WTC11 (cell line): ENCODE measurements at regions not wholly inside any gene's neighbourhood (a gene's known extent, or its start where the extent isn't known, plus 50 kb on each side); places are given as distances from the start of the nearest gene placed in this dataset.

Source experiments
- ATAC-seq: fragments of 200-7000 bp; cut with Tn5 transposase; 2 replicates; pipeline ENCODE4 v1.10.0; 2021; ENCODE audit warnings: mild to moderate bottlenecking, moderate library complexity
- CTCF ChIA-PET: fragments of 300-600 bp; sonication (Branson Sonifier 250); formaldehyde crosslinking; loops from one replicate; lab custom pipeline; 2021; ENCODE audit warnings: antibody characterized with exemption; lab: Charles Lee
- POLR2A ChIA-PET: fragments of 350-600 bp; sonication (Branson Sonifier 250); formaldehyde crosslinking; loops from one replicate; lab custom pipeline; 2021; ENCODE audit warnings: antibody characterized with exemption; lab: Charles Lee
- DNase-seq: peaks from one replicate; pipeline ENCODE4 v3.0.0; 2021; ENCODE audit warnings: low spot score
- H3K27ac Mint-ChIP-seq: 2 replicates; pipeline ENCODE4 v1.8.0; 2021; ENCODE audit warnings: mixed read lengths
- H3K27me3 Mint-ChIP-seq: 2 replicates; pipeline ENCODE4 v1.8.0; 2021; ENCODE audit warnings: low read depth, mild to moderate bottlenecking, moderate library complexity, mixed read lengths
- H3K36me3 Mint-ChIP-seq: 2 replicates; pipeline ENCODE4 v1.8.0; 2021; ENCODE audit warnings: mixed read lengths
- H3K4me1 Mint-ChIP-seq: 2 replicates; pipeline ENCODE4 v1.8.0; 2022; ENCODE audit warnings: mixed read lengths
- H3K4me3 Mint-ChIP-seq: 2 replicates; pipeline ENCODE4 v1.8.0; 2021; ENCODE audit warnings: mild to moderate bottlenecking, moderate library complexity, mixed read lengths
- H3K9me3 Mint-ChIP-seq: 2 replicates; pipeline ENCODE4 v1.8.0; 2021; ENCODE audit warnings: mixed read lengths
- ARID4B ChIP-seq: sonication (generic); formaldehyde crosslinking; IDR thresholded peaks from 2 replicates; pipeline ENCODE4 v1.8.0; 2023; ENCODE audit warnings: missing genetic modification reagents, mild to moderate bottlenecking, borderline replicate concordance
- ATF1 ChIP-seq: sonication (generic); formaldehyde crosslinking; IDR thresholded peaks from 2 replicates; pipeline ENCODE4 v1.8.1; 2023; ENCODE audit warnings: mild to moderate bottlenecking, moderate library complexity, missing genetic modification reagents
- CREM ChIP-seq: sonication (generic); formaldehyde crosslinking; IDR thresholded peaks from 2 replicates; pipeline ENCODE4 v1.8.1; 2022; ENCODE audit warnings: mild to moderate bottlenecking, missing genetic modification reagents, moderate library complexity
- CTCF ChIP-seq: fragments of 200-600 bp; IDR thresholded peaks from 2 replicates; pipeline ENCODE4 v1.8.0; 2022; ENCODE audit warnings: antibody characterized with exemption
- ELF4 ChIP-seq: sonication (generic); formaldehyde crosslinking; IDR thresholded peaks from 2 replicates; pipeline ENCODE4 v1.8.1; 2022; ENCODE audit warnings: low read depth, mild to moderate bottlenecking, moderate library complexity, missing genetic modification reagents
- FOXP4 ChIP-seq: sonication (generic); formaldehyde crosslinking; IDR thresholded peaks from 2 replicates; pipeline ENCODE4 v1.8.0; 2022; ENCODE audit warnings: mild to moderate bottlenecking, missing genetic modification reagents
- GRHL2 ChIP-seq: fragments of 250-450 bp; sonication (Bioruptor Pico); IDR thresholded peaks from 2 replicates; pipeline ENCODE4 v1.8.0; 2022; ENCODE audit warnings: mild to moderate bottlenecking, moderate library complexity; ENCODE audit not compliant: insufficient replicate concordance, severe bottlenecking
- GTF2I ChIP-seq: fragments of 250-450 bp; sonication (Bioruptor Pico); conservative IDR thresholded peaks from 2 replicates; pipeline ENCODE4 v1.4.0; 2021; ENCODE audit warnings: mild to moderate bottlenecking
- HMGXB4 ChIP-seq: sonication (generic); formaldehyde crosslinking; IDR thresholded peaks from 2 replicates; pipeline ENCODE4 v1.8.1; 2023; ENCODE audit warnings: mild to moderate bottlenecking, moderate library complexity, missing genetic modification reagents
- KAT7 ChIP-seq: sonication (generic); formaldehyde crosslinking; IDR thresholded peaks from 2 replicates; pipeline ENCODE4 v1.8.1; 2023; ENCODE audit warnings: missing genetic modification reagents, mild to moderate bottlenecking, borderline replicate concordance
- MLX ChIP-seq: sonication (generic); formaldehyde crosslinking; IDR thresholded peaks from 2 replicates; pipeline ENCODE4 v1.8.1; 2023; ENCODE audit warnings: mild to moderate bottlenecking, missing genetic modification reagents, moderate library complexity
- NR1H2 ChIP-seq: sonication (generic); formaldehyde crosslinking; IDR thresholded peaks from 2 replicates; pipeline ENCODE4 v1.9.0; 2021; ENCODE audit warnings: mild to moderate bottlenecking, moderate library complexity, missing genetic modification reagents
- NR2C2 ChIP-seq: sonication (generic); formaldehyde crosslinking; IDR thresholded peaks from 2 replicates; pipeline ENCODE4 v1.8.0; 2022; ENCODE audit warnings: mild to moderate bottlenecking, missing genetic modification reagents
- SP1 ChIP-seq: sonication (generic); formaldehyde crosslinking; conservative IDR thresholded peaks from 2 replicates; pipeline ENCODE4 v1.8.1; 2022; ENCODE audit warnings: missing genetic modification reagents
- TCF7 ChIP-seq: sonication (generic); formaldehyde crosslinking; IDR thresholded peaks from 2 replicates; pipeline ENCODE4 v1.8.0; 2022; ENCODE audit warnings: mild to moderate bottlenecking, low read depth, missing genetic modification reagents, moderate library complexity
- ZNF138 ChIP-seq: sonication (generic); formaldehyde crosslinking; conservative IDR thresholded peaks from 2 replicates; pipeline ENCODE4 v1.8.1; 2022; ENCODE audit warnings: mild to moderate bottlenecking, moderate library complexity, missing genetic modification reagents
- ZNF263 ChIP-seq: sonication (generic); formaldehyde crosslinking; IDR thresholded peaks from 2 replicates; pipeline ENCODE4 v1.8.1; 2022; ENCODE audit warnings: low read depth, mild to moderate bottlenecking, moderate library complexity, missing genetic modification reagents
- ZNF423 ChIP-seq: fragments of 250-450 bp; sonication (Bioruptor Pico); IDR thresholded peaks from 2 replicates; pipeline ENCODE4 v2.1.2; 2022; ENCODE audit warnings: mild to moderate bottlenecking, moderate library complexity
- ZNF532 ChIP-seq: fragments of 250-450 bp; sonication (Bioruptor Pico); IDR thresholded peaks from 2 replicates; pipeline ENCODE4 v1.9.0; 2021; ENCODE audit warnings: mild to moderate bottlenecking, borderline replicate concordance

GRCh38 chr2:208982831-208983230 is 441.0 kb upstream of the MAP2 start (continued):
- TF ChIP-seq ARID4B (CRISPR knock-in tag) (no peak), ZNF263 (CRISPR knock-in tag) (no peak), ZNF423 (CRISPR knock-in tag) (no peak), NR1H2 (no peak)

- POLR2A ChIA-PET, result no interaction called here
- TF ChIP-seq ATF1 (no peak), TCF7 (CRISPR knock-in tag) (no peak), GRHL2 (no peak), CTCF (no peak), NR2C2 (no peak), ZNF423 (CRISPR knock-in tag) (no peak), ZNF138 (CRISPR knock-in tag) (no peak), ELF4 (CRISPR knock-in tag) (no peak), GTF2I (CRISPR knock-in tag) (no peak), CREM (CRISPR knock-in tag) (no peak), HMGXB4 (no peak), FOXP4 (CRISPR knock-in tag) (no peak), KAT7 (no peak), SP1 (CRISPR knock-in tag) (no peak), ZNF532 (no peak), MLX (CRISPR knock-in tag) (no peak)
Observed at GRCh38 chr2:208983486-208983885, 440.4 kb upstream of the MAP2 start.

More at GRCh38 chr2:208983486-208983885, 440.4 kb upstream of the MAP2 start:
- Mint-ChIP-seq H3K9me3 (peaks cover 11% of the 10 kb centered on the region), H3K27me3 (no peaks in the 10 kb centered on the region), H3K36me3 (no peaks in the 10 kb centered on the region), H3K4me3 (no peak overlapping the region), H3K27ac (no peak overlapping the region), H3K4me1 (no peaks in the 10 kb centered on the region)
- DNase-seq (no peak), ATAC-seq (no peak)
- CTCF ChIA-PET, result no interaction called here
